ENCODE measurements at regions not wholly inside any gene's neighbourhood (a gene's known extent, or its start where the extent isn't known, plus 50 kb on each side); places are given as distances from the start of the nearest gene placed in this dataset.

DNA sequence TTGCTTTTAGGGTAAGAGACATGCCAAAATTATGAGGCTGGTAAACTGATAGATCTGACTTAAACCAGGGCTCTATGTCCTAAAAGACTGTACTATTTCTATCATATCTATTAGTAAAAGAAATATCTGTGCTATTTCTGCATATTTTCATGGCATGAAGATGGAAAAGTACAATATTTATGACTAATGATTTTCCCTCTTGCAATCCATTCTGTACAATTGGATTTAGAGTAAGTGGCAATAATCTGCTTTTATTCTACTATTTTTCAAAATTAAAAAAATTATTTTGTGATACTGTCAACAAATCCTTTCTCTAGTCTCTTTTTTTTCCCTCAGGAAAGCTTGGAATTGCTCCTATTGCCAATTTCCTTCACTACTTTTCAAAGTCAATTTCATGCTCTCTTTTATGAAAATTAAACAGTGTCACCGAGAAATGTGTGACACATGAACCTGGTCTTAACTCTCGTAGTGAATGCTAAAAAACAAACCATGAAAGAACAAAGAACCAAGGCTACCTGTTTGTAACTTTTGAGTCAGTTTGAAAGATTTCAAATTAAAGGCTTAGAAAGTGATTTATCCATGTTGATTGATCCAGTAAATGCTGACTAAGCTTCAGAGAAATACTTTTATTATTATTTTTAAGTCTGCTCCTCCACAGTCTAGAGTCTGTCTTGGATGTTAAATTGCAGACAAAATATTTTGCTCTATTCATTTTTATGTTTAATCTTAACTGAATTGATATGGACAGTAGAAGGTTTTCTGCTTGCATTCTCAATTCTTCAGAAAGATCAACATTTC is 262.7 kb upstream of the CHRM2 start:
- H3K4me3 ChIP-seq (ENCODE audit: low read depth, low read length), result no peak overlapping the region
- DNase-seq (ENCODE audit: low read depth), result no peak
- TF ChIP-seq, protein P1, sequence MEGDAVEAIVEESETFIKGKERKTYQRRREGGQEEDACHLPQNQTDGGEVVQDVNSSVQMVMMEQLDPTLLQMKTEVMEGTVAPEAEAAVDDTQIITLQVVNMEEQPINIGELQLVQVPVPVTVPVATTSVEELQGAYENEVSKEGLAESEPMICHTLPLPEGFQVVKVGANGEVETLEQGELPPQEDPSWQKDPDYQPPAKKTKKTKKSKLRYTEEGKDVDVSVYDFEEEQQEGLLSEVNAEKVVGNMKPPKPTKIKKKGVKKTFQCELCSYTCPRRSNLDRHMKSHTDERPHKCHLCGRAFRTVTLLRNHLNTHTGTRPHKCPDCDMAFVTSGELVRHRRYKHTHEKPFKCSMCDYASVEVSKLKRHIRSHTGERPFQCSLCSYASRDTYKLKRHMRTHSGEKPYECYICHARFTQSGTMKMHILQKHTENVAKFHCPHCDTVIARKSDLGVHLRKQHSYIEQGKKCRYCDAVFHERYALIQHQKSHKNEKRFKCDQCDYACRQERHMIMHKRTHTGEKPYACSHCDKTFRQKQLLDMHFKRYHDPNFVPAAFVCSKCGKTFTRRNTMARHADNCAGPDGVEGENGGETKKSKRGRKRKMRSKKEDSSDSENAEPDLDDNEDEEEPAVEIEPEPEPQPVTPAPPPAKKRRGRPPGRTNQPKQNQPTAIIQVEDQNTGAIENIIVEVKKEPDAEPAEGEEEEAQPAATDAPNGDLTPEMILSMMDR (IDR thresholded peaks at IDR 0.05; ENCODE audit: insufficient read depth, low read length), result no peak

DNA sequence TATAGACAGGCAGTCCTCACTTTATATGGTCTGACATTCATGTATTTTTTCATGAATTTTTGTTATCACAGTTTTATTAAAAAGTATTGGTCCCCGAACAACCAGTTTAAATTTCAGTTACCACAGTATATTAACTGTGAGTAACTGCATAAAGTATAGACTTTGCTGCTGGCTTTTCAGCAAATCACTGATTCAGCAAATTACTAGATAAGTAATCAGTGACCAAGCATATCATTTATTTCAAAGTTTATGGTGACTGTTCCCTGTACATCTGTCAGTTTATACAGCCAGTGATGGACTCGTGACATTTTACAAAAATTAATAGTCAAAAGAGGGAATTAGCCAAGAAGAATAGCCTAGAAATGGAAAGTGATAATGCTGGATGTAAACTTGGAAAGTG is 266.7 kb upstream of the CHRM2 start:
- H3K4me3 ChIP-seq (ENCODE audit: low read depth, low read length), result no peak overlapping the region
- TF ChIP-seq, protein P1 (IDR thresholded peaks at IDR 0.05; ENCODE audit: insufficient read depth, low read length), result no peak
- no peak for DNase-seq (ENCODE audit: low read depth)

DNA sequence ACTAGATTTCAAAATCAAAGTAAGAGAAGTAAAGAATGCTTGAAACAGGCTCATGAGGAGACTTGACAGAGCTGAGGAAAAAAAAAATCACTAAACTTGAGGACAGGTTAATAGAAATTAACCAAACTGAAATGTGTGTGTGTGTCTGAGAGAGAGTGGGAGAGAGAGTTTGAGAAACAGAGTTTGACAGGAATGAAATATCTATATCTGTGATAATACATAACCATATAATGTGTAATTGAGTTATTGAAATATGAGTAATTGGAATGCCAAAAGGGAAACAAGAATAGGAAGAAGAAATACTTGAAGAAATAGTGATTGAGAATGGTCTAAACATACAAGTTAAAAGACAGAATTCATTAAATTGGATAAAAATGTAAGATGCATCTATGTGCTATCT is 268.0 kb upstream of the CHRM2 start:
- DNase-seq (ENCODE audit: low read depth), result no peak
- TF ChIP-seq, protein P1 (IDR thresholded peaks at IDR 0.05; ENCODE audit: insufficient read depth, low read length), result no peak
- no peak overlapping the region for H3K4me3 ChIP-seq (ENCODE audit: low read depth, low read length)

DNA sequence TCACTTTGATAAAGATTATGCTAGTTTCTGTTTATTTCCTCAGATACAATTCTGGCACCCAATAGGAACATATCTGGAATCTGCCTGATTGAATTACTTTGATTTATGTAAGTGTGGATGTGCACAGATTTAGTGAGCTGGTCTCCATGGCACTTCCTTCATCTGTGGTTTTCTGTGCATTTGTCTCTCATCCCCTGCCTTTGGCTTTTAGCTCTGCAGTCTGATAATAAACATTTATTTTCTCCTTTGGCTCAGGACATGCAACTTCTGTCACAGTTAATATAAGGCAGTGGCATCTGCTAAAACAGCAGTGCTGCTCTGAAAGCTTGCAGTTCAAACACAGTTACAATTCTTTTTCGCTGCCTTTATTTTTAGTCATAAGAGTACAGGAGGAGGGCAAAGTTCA is 273.7 kb upstream of the CHRM2 start:
- no peak overlapping the region for H3K4me3 ChIP-seq (ENCODE audit: low read depth, low read length)
- TF ChIP-seq, protein P1 (IDR thresholded peaks at IDR 0.05; ENCODE audit: insufficient read depth, low read length), result no peak
- no peak for DNase-seq (ENCODE audit: low read depth)

DNA sequence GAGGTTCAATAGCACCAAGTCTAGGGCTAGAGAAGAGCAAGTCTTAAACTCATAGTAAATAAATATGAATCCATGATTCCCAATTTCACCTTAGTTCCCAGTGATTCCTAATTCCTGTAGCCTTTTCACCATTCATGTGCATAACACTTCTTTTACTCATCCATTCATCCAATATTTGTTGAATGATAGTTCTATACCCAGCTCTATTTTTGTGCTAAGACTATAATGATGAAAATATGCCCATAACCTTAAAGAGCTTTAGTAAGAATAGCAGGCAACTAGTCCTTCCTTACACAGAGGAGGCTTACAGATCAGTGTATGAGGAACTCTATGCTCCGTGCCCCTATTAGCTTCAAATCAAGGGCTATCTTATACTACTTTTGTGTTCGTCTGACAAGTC is 280.2 kb upstream of the CHRM2 start:
- DNase-seq (ENCODE audit: low read depth), result no peak
- H3K4me3 ChIP-seq (ENCODE audit: low read depth, low read length), result no peak overlapping the region
- TF ChIP-seq, protein P1 (IDR thresholded peaks at IDR 0.05; ENCODE audit: insufficient read depth, low read length), result no peak

DNA sequence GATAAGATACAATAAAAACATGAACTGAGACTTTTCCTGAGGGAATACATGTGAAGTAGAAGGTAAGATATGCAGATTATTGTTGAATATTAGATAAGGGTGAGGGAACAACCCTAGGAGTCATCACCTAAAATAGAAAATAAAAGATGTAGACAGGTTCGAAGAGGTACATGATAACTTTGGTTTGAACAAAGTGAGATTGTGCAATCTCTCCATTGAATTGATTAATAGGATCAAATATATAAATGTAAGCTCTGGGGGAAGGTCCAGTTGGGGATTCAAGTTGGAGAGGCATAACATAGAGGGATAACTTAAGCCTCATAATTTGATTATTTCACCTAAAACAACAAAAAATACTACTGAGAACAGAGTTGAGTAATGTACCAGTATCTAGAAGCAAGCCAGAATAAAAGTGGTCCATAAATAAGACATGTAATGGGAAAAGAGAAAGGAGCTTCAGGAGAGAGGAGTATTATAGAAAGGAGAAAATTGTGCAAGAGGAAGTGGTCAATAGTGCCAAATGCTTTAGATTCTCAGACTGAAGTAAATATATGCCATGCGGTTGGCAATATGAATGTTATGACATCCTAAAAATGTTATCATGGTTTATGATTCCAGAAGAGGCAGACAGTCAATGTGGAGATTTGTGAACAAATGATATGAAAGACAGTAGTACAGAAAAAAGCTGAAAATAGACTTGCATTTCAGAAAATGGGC is 282.3 kb upstream of the CHRM2 start:
- TF ChIP-seq, protein P1 (IDR thresholded peaks at IDR 0.05; ENCODE audit: insufficient read depth, low read length), result no peak
- no peak overlapping the region for H3K4me3 ChIP-seq (ENCODE audit: low read depth, low read length)
- DNase-seq (ENCODE audit: low read depth), result no peak

Data from fibroblast of the aortic adventitia (primary cell).